Esophagus squamous epithelium (tissue), 5 donors: ENCODE measurements at regions not wholly inside any gene's neighbourhood (a gene's known extent, or its start where the extent isn't known, plus 50 kb on each side); places are given as distances from the start of the nearest gene placed in this dataset.
"Not testable (repeated sequence)": the region's sequence is repeated elsewhere in the genome, so short reads cannot be mapped to it uniquely, and the experiment has no call there.

ENCODE experiments used
- DNase-seq: peaks from one replicate; lab custom pipeline; 2025; lab: John Stamatoyannopoulos, UW
- H3K27ac ChIP-seq, 4 donors: fragments of 200-600 bp; sonication (generic); one replicate each; pipeline ENCODE4 v1.5.1; 2016 to 2019; ENCODE audit warnings: mild to moderate bottlenecking in 1 of 4
- H3K27me3 ChIP-seq, 4 donors: fragments of 200-600 bp; sonication (generic); 1 replicate in 3 of 4; 2 replicates in 1 of 4; pipeline versions ENCODE4 v1.5.1 to v1.6.0; 2017 to 2021; ENCODE audit warnings: antibody characterized with exemption in 1 of 4
- H3K36me3 ChIP-seq, 3 donors: fragments of 200-600 bp; sonication (generic); one replicate each; pipeline ENCODE4 v1.5.1; 2016 to 2019
- H3K4me1 ChIP-seq, 3 donors: fragments of 200-600 bp; sonication (generic); one replicate each; pipeline ENCODE4 v1.5.1; 2017 to 2019
- H3K4me3 ChIP-seq, 4 donors: fragments of 200-600 bp; sonication (generic); 1 replicate in 3 of 4; 2 replicates in 1 of 4; pipeline ENCODE4 v1.5.1; 2016 to 2019; ENCODE audit warnings: mild to moderate bottlenecking in 2 of 4, moderate library complexity in 1 of 4
- H3K9me3 ChIP-seq, 3 donors: fragments of 200-600 bp; sonication (generic); one replicate each; pipeline ENCODE4 v1.5.1; 2016 to 2019
- POLR2A ChIP-seq, 4 donors: fragments of 450-650 bp; IDR thresholded peaks; one replicate each; pipeline ENCODE4 v1.6.1; 2017; ENCODE audit warnings: antibody characterized with exemption in 4 of 4, mild to moderate bottlenecking in 4 of 4, moderate library complexity in 3 of 4
- WGBS, 2 donors: methylation state at CpG; one replicate each; pipeline ENCODE4 v1.1.5; 2018; 5-methylcytosine and 5-hydroxymethylcytosine counted together
- intact Hi-C: fragments of 100-400 bp; cut with DNase I; formaldehyde crosslinking; loops from one replicate; pipeline ENCODE4 v1.15.0; 2022
- TF ChIP-seq, protein P1 (sequence below), 6 experiments: fragments of 450-650 bp in 4 of 6; fragments of 200-600 bp in 2 of 6; sonication (generic) in 2 of 6; IDR thresholded peaks; one replicate each; pipeline ENCODE4 v1.5.1; 2016 to 2019; ENCODE audit warnings: antibody characterized with exemption in 6 of 6, mild to moderate bottlenecking in 4 of 6, moderate library complexity in 4 of 6
- donor health status: DM: yes; HTN: yes; CAD: no.

DNA sequence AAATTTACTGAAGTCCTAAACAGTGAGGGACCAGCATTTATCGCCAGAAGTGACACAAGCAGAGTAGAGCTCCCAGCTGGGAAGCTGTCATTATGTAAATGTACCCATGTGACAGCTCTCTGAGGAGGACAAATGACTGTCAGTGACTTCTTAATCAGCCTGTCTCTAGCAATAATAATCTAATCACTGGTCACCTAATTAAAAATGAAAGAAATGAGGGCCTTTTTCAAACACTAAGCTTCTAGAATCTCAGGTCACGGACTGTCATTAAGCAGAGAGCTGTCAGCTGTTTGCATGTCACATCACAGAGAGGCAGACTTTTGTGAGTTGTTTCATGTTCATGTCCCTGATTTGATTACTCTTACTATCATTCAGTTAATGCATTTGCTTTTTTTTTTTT, 77.9 kb upstream of the FBXL17 start:
- Histone ChIP-seq H3K4me3 (no peak overlapping the region), H3K27me3 (no peaks in the 10 kb centered on the region), H3K9me3 (no peaks in the 10 kb centered on the region), H3K4me1 (no peaks in the 10 kb centered on the region), H3K27ac (no peak overlapping the region), H3K36me3 (no peaks in the 10 kb centered on the region)
- 60 to 85% methylated on average over 2 of the region's 2 CpGs for WGBS, 2 donors
- TF ChIP-seq, protein P1, sequence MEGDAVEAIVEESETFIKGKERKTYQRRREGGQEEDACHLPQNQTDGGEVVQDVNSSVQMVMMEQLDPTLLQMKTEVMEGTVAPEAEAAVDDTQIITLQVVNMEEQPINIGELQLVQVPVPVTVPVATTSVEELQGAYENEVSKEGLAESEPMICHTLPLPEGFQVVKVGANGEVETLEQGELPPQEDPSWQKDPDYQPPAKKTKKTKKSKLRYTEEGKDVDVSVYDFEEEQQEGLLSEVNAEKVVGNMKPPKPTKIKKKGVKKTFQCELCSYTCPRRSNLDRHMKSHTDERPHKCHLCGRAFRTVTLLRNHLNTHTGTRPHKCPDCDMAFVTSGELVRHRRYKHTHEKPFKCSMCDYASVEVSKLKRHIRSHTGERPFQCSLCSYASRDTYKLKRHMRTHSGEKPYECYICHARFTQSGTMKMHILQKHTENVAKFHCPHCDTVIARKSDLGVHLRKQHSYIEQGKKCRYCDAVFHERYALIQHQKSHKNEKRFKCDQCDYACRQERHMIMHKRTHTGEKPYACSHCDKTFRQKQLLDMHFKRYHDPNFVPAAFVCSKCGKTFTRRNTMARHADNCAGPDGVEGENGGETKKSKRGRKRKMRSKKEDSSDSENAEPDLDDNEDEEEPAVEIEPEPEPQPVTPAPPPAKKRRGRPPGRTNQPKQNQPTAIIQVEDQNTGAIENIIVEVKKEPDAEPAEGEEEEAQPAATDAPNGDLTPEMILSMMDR (IDR thresholded peaks at IDR 0.05) = no peak
- TF ChIP-seq POLR2A (IDR thresholded peaks at IDR 0.05) = no peak
- intact Hi-C loops = no loop called here
- no peak for DNase-seq

DNA sequence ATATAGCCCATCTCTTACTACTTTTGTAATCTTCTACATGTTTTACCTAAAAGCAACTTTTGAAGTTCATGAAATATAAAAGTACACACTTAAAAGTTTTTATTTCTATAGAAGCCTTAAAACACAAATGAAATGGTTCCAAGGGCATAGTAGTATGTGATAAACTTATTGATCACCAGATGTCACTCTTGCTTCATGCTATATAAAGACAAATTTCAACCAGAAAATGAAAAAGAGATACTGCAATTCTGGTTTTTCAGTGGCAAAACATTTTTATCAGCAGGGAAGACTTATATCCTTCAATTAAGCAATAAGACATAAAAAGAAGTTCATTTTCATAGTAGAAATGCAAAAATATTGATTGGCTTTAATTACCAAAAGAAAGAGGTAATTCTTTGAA, 69.4 kb upstream of the FBXL17 start:
- intact Hi-C loops = no loop called here
- no peak overlapping the region for H3K4me3 ChIP-seq
- TF ChIP-seq, protein P1 (IDR thresholded peaks at IDR 0.05) = no peak
- no peak for TF ChIP-seq POLR2A (IDR thresholded peaks at IDR 0.05)
- DNase-seq = no peak
- H3K27ac ChIP-seq = no peak overlapping the region
- H3K4me1 ChIP-seq = no peaks in the 10 kb centered on the region
- peaks cover 0 to 13% (median 0%) of the 10 kb centered on the region in 3 donors for H3K9me3 ChIP-seq
- H3K27me3 ChIP-seq = no peaks in the 10 kb centered on the region
- H3K36me3 ChIP-seq = no peaks in the 10 kb centered on the region

DNA sequence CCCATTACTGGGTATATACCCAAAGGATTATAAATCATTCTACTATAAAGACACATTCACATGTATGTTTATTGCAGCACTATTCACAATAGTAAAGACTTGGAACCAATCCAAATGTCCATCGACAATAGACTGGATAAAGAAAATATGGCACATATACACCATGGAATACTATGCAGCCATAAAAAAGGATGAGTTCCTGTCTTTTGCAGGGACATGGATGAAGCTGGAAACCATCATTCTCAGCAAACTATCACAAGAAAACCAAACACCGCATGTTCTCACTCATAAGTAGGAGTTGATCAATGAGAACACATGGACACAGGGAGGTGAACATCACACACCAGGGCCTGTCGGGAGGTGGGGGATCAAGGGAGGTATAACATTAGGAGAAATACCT, 62.2 kb upstream of the FBXL17 start:
- H3K4me1 ChIP-seq, intact Hi-C loops, H3K36me3 ChIP-seq, H3K27ac ChIP-seq, H3K4me3 ChIP-seq, DNase-seq, H3K9me3 ChIP-seq, H3K27me3 ChIP-seq: not testable (repeated sequence)
- 91 to 96% methylated on average over 3 of the region's 3 CpGs for WGBS, 2 donors

DNA sequence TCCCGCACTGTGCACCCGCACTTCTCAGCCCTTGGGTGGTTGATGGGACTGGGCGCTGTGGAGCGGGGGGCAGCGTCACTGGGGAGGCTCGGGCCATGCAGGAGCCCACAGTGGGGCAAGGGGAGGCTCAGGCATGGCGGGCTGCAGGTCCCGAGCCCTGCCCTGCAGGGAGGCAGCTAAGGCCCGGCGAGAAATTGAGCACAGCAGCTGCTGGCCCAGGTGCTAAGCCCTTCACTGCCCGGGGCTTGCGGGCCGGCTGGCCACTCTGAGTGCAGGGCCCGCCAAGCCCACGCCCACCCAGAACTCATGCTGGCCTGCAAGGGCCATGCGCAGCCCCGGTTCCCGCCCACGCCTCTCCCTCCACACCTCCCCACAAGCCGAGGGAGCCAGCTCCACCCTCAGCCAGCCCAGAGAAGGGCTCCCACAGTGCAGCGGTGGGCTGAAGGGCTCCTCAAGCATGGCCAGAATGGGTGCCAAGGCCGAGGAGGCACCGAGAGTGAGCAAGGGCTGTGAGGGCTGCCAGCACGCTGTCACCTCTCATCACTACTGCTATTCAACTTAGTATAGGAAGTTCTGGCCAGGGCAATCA, 60.3 kb upstream of the FBXL17 start:
- H3K36me3 ChIP-seq, intact Hi-C loops, DNase-seq, H3K27me3 ChIP-seq, H3K9me3 ChIP-seq, H3K4me1 ChIP-seq, H3K4me3 ChIP-seq, H3K27ac ChIP-seq: not testable (repeated sequence)
- 78 to 88% methylated on average over 2 to 3 of the region's 24 CpGs for WGBS, 2 donors

DNA sequence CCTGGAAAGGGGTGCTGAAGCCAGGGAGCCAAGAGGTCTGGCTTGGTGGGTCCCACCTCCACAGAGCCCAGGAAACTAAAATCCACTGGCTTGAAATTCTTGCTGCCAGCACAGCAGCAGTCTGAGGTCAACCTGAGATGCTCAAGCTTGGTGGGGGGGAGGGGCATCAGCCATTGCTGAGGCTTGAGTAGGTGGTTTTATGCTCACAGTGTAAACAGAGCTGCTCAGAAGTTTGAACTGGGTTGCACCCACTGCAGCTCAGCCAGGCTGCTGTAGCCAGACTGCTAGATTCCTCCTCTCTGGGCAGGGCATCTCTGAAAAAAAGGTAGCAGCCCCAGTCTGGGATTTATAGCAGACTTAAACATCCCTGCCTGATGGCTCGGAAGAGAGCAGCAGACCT, 55.5 kb upstream of the FBXL17 start:
- DNase-seq = no peak
- H3K27ac ChIP-seq = no peak overlapping the region
- 75 to 100% methylated on average over 1 of the region's 1 CpG for WGBS, 2 donors
- H3K4me1 ChIP-seq = no peaks in the 10 kb centered on the region
- H3K9me3 ChIP-seq = no peaks in the 10 kb centered on the region
- intact Hi-C loops = no loop called here
- TF ChIP-seq, protein P1 (IDR thresholded peaks at IDR 0.05) = no peak
- TF ChIP-seq POLR2A (IDR thresholded peaks at IDR 0.05) = no peak
- H3K4me3 ChIP-seq = no peak overlapping the region
- H3K27me3 ChIP-seq = no peaks in the 10 kb centered on the region
- no peaks in the 10 kb centered on the region for H3K36me3 ChIP-seq

GRCh38 chr5:108436696-108437095, 54.8 kb upstream of the FBXL17 start:
- H3K9me3 ChIP-seq = no peaks in the 10 kb centered on the region
- no peak overlapping the region for H3K4me3 ChIP-seq
- no peak for DNase-seq
- H3K27me3 ChIP-seq = no peaks in the 10 kb centered on the region
- WGBS, 2 donors = 80 to 85% methylated on average over 5 of the region's 5 CpGs
- H3K4me1 ChIP-seq = no peaks in the 10 kb centered on the region
- intact Hi-C loops = no loop called here
- no peak for TF ChIP-seq POLR2A (IDR thresholded peaks at IDR 0.05)
- TF ChIP-seq, protein P1 (IDR thresholded peaks at IDR 0.05) = no peak
- H3K27ac ChIP-seq = no peak overlapping the region
- no peaks in the 10 kb centered on the region for H3K36me3 ChIP-seq
